COR-L47 (cell line): ENCODE measurements at regions not wholly inside any gene's neighbourhood (a gene's known extent, or its start where the extent isn't known, plus 50 kb on each side); places are given as distances from the start of the nearest gene placed in this dataset.
A peak's percentile ranks its signal among the peaks of the same experiment; 100 is the strongest.
"Not testable (repeated sequence)": the region's sequence is repeated elsewhere in the genome, so short reads cannot be mapped to it uniquely, and the experiment has no call there.

ENCODE experiments used
- DNase-seq: peaks from one replicate; lab custom pipeline; 2025; lab: John Stamatoyannopoulos, UW

DNA sequence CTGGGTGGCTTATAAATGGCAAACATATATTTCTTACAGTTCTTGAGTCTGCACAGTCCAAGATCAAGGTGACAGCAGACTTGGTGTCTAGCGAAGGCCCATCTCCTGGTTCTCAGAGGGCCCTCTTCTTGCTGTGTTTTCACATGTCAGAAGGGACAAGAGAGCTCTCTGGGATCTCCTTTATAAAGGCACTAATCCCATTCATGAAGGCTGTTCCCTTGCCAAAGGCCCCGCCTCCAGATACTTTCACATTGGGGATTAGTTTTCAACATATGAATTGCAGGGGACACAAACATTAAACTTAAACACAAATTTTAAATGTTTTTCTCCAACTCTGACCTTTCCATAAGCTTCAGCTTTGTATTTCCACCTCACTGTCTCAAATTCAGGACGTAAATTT, 1135.0 kb upstream of the TENM3 start:
- no peak for DNase-seq

GRCh38 chr4:181119186-181119585, 1124.0 kb upstream of the TENM3 start:
- no peak for DNase-seq

GRCh38 chr4:181121733-181122132, 1121.5 kb upstream of the TENM3 start:
- no peak for DNase-seq

GRCh38 chr4:181127171-181127570, 1116.0 kb upstream of the TENM3 start:
- no peak for DNase-seq

- not testable (repeated sequence) for DNase-seq
Observed at GRCh38 chr4:181130317-181130716, 1112.9 kb upstream of the TENM3 start.

- no peak for DNase-seq
Observed at GRCh38 chr4:181137351-181137750, 1105.9 kb upstream of the TENM3 start.

DNA sequence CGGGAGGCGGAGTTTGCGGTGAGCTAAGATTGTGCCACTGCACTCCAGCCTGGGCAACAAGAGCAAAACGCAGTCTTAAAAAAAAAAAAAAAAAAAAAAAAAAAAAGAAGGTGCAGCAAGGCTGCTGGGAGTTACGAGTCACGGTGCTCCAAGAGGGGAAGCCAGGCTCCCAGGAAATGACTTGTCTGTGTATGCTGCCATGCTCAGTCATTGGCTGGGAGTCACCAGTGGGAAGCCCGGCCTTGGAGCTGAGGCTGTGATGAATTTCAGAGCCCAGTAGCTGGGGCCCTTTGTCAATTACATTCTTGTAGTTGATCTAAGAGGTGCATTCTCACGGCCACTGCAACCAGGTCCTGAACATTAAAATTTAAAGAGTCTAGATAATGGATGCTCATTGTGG, 1105.1 kb upstream of the TENM3 start:
- DNase-seq: no peak

GRCh38 chr4:181140037-181140603, 1103.1 kb upstream of the TENM3 start:
- DNase-seq: no peak

DNA sequence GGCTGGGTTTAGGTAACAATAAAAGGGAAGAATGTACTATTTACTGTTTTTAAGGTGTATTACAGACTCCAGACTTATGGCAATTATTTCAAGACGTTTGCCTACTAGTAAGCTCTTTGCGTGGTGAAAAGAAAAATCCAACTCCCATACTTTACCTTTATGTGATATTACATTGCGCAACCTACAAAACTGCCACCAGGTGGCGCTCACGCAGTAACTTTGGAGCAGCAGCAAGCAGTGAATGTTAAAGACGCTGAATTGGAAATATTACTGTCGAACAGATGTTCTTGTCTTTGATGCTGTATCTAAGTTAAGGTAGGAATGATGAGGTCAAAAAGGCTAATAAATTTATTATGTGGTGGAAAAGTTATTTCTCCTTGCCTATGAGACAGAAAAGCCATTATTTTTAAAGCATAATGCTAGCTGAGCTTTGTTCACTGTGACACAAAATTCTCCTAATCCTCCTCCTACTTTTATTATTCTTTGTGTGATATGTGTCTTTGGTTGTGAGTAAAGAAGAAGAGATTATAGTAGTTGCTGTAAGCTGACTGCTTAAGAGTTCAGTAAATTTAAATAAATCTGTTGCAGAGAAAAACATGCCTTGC, 1099.8 kb upstream of the TENM3 start:
- DNase-seq: peak; percentile 72

- no peak for DNase-seq
Observed at GRCh38 chr4:181146051-181146450, 1097.2 kb upstream of the TENM3 start.

DNA sequence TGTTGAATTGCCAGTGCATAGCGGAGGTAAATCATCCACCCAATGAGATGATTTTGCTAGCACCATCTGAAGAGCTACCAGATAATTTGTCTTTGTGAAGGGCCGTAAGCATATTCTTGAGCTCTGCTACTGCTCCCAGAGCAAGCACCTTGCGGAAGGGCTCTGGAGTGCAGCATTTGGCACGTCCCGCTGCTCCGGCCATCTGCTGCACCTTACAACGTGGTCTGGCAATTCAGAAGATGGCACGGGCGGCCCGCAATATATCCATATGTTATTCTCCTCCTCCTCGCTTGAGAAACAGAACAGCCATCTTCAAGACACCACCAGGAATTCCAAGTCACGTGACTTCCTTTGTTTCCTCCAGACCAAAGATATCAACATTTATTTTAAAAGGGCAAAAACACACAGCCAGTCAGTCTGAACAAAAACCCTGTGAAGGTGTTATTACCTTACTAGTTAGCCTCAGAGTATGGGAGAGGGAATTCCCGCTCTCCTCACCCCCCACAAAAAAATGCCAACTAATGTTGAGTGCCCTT, 1095.7 kb upstream of the TENM3 start:
- DNase-seq: no peak

DNA sequence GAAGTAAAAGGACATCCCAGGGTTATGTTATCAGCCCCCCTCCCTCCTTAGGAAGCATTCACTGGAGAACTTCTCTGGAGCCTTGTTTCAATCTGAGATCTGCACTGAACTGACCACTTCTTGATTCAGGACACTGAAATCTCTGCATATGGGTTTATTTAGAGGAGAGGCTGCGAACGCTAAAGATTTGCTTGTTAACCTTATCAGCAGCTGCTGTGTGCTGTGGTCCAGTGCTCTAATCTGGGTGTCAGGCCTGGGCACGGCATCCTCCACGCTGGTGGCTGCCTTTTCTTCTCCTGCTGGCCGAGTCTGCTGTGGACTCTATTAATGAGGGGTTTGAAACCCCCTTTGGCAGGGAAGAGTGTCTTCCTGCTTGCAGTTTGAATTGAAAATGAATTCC, 1094.7 kb upstream of the TENM3 start:
- DNase-seq: no peak

GRCh38 chr4:181150191-181150590, 1093.0 kb upstream of the TENM3 start:
- peak; percentile 87 for DNase-seq

DNA sequence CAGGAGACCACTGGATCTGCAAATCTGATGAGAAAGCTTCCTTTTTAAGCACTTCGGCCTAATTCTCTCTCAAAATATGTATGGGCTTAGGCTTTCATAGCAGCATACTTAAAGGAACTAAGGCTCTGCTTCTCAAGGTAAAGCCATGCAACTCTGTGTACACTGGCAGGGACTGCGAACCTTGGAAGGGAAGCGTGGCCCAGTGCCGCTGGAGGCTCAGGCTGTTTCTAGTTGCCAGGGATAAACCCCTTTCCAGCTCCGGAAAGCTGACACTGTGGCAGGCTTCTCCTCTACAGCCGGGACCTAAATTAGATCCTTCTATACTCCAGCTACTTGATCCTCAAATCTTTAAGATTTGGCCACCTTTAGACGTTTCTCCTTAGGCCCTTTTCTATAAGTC, 1091.3 kb upstream of the TENM3 start:
- DNase-seq: no peak

- DNase-seq: no peak
Observed at GRCh38 chr4:181157647-181158046, 1085.6 kb upstream of the TENM3 start.

GRCh38 chr4:181158971-181159370, 1084.2 kb upstream of the TENM3 start:
- DNase-seq: no peak

DNA sequence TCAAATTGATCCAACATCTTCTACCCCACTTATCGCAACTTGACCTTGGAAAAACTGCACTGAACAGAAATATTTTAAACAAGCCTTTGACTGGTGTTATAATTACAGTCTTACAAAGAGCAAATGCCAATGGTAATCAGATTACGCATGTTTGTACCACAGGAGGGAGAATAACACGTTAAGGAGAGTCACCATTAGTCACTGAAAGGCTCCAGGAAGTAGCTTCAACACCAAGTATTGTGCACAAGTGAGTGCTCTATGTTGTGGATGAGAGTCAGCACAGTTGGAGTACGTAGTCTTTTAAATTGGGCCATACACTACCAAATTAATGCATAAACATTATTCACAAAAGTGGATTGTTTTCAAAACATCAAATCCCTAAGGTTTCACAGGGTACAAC, 1081.5 kb upstream of the TENM3 start:
- DNase-seq: no peak

GRCh38 chr4:181162266-181162665, 1080.9 kb upstream of the TENM3 start:
- no peak for DNase-seq

DNA sequence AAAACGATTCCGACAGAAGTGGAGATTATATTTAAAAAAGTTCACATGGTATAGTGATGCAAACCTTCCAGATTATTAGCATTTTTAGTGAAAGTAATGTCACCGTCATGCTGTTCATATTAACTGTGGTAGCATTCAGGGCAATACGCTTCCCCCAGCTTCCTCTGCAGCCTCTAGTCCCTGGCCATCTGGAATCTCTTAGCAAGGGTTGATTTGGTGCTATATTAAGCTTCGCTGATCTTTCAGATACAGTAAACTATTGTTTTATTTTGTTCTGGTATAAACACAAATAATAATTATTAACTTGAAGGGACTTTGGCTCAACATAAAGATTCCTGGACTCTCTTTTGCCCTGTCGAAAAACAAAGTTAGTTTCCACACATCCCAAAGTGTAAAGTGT, 1080.5 kb upstream of the TENM3 start:
- no peak for DNase-seq

DNA sequence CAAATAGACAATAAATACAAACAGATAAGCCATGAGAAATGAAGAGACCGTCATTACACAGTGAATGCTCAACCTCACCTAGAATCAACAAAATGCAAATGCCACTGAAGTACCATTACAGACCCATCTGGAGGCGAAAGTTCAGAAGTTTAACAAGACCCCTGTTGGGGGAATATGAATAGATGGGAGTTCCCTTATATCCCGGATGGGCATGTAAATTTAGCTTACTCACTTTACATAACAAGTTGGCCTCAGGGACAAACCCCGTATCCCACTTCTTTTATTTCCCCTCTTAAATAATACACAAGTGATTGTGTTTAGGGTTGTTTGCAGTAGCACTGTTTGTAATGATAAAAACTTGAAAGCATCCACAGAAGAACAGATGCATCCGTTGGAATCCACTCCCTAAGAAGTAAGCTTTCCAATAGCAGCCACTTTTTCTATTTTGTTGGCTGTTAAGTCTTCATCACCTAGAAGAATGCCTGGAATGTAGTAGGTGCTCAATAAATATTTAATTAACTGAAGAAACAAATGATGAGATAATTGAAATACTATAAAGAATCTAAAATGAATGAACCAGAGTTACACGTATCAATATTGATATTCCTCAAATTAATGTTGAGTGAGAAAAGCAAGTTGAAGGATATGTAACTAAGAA, 1076.3 kb upstream of the TENM3 start:
- DNase-seq: no peak

GRCh38 chr4:181168011-181168805, 1075.0 kb upstream of the TENM3 start:
- DNase-seq: no peak

DNA sequence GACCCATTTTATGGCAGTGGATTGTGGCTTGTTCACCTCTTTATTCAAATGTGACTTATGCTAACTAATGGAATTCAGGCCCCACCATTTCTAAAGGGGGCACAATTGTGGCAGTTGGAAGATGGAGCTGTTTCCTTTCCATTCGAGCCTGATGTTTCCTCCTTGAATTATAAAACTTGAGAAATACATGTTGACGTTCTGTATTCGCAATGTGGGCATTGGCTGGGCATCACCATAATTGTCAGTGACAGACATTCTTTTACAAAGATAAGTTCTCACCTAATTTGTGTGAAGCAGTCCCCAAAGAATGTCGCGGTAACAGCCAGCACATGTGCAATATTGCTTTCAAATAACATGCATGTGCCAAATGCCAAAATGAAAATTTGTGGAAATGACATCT, 1070.2 kb upstream of the TENM3 start:
- no peak for DNase-seq

- no peak for DNase-seq
Observed at GRCh38 chr4:181176306-181176705, 1066.9 kb upstream of the TENM3 start.
